ENCODE measurements at regions not wholly inside any gene's neighbourhood (a gene's known extent, or its start where the extent isn't known, plus 50 kb on each side); places are given as distances from the start of the nearest gene placed in this dataset.
"Not testable (repeated sequence)": the region's sequence is repeated elsewhere in the genome, so short reads cannot be mapped to it uniquely, and the experiment has no call there.

DNA sequence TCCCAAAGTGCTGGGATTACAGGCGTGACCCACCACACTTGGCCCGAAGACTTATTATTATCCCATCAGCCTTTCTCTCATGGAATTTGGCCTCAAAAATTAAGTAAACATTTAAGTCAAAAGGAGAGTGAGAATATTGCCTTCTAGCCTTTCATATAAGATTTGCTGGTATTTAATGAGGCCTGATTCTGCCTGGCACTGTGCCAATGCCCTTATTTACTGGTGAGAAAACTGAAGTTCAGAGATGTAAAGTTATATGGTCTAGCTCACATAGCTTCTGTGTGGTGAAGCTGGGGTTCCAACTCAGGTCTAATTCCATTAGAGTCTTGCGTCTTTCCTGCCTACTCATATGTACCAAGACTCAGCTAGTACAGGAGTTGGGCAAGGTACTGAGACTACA lies 260.2 kb downstream of the SDHAF3 start:
- no peak for DNase-seq (ENCODE audit: low spot score)

- no peak for DNase-seq (ENCODE audit: low spot score)
Measured at GRCh38 chr7:97381815-97382554, 264.5 kb downstream of the SDHAF3 start.

GRCh38 chr7:97390052-97390451 lies 272.6 kb downstream of the SDHAF3 start:
- DNase-seq (ENCODE audit: low spot score), result no peak

DNA sequence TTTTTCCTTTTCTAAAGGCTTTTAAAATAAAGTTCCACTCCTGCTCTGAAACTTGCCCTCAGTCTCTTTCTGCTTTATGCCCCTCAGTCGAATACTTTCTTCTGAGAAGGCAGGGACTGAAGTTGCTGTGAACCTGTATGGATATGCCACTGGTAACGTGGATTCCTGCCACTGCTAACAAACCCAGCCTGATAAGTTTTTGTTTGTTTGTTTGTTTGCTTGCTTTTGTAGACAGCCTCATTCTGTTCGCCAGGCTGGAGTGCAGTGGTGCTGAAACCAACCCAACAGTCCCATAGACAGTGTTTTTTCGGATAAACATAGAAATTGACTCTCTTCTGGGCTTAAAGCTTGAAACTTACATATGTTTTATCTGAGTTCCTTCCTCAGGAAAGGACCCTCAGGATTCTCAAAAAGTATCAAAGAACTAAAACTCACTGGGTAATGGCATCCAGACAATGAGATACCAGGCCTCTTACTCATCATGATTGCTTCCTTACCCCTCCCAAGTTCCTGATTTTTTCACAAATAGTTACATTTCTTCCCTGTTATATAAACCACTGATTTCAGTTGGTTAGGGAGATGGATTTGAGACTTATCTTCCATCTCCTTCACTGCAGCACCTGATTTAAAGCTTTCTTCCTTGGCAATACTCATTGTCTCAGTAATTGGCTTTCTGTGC lies 273.6 kb downstream of the SDHAF3 start:
- no peak for DNase-seq (ENCODE audit: low spot score)

DNA sequence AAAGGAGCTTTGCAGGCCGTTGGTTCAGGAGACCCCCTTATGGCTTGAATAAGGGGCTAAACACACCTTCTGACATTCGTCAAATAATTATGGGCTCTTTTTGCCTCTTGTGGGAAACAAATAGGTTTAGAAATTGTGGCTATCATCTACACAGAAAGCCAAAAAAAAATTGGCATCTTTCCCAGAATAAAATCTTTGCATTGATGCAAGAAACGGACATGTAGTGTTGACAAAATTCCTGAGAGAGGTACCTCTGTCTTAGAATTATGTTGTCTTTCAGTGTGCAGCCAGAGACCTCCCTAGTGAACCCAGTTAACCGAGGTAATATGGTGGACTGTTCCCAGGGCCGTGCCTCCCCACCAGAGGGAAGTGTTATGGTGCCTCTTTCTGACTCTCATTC lies 283.9 kb downstream of the SDHAF3 start:
- no peak for DNase-seq (ENCODE audit: low spot score)

DNA sequence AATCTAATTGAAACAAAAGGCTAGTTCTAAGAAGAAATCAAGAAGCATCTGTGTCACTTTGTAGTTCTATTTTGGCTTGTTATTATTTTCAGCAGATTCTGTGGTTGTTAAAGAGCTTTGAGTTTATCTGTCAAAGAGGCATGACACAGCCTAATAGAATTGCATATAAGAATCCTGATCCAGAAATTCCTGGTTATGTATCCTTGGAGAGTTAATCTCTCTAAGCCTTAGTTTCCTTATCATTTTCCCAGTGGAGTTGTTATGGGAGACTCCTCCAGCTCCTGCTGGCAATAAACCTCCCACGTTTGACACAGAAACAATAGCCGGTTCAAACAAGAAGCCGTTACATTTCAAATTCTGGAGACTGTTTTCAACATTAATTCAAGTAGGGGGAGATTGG lies 288.3 kb downstream of the SDHAF3 start:
- DNase-seq (ENCODE audit: low spot score), result no peak

DNA sequence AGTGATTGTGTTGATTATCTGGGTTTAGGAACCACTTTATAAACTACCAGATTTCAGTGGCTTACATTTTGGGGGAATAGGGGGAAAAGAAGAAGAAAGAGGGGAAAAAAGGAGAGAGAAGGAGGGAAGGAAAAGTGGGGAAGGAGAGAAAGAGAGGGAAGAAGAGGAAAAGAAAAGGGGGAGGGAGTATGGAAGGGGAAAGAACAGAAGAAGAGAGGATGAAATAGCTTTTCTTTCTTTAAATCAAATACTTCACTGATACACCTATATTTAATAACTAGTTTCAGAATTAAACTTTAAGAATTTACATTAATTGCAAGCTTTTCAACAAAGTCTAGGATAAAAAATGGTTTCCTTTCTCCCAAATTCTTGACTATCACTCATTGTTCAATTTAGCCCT lies 289.6 kb downstream of the SDHAF3 start:
- DNase-seq (ENCODE audit: low spot score), result no peak

DNA sequence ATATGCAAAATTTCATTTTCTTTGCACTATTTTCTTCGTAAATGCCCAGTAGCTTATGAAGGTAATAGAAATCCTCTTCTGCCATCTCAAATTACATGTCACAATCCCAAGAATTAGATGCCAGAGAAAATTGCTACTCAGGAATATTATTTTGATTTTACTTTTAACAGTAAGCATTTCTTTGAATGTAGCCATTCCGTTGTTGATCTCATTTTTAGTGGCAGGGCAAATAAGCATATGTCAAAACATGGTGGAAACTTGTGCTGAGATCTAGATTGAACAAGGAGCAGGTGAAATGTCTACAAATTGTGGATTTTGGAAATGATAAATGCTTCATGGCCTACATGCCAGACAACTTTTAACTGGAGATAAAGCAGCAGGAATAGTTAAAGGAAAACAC lies 291.8 kb downstream of the SDHAF3 start:
- no peak for DNase-seq (ENCODE audit: low spot score)

DNA sequence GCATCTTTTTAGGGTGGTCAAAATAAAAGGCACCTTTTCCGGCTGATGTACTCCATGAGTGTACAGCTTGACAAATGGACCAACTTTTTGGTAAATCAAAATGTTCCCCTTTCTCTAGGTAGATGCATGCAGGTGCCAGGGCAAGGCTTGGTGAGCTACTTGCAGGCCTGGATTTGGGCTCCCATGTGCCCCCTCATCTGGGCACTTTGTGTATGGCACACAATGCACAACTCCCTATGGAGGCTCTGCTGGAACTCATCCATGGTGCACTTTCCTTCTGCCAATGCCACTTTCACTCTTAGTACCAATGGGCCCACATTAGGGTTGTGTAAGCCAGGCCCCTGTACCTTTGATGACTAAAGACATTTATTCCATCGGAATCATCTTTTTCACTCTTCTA lies 300.8 kb downstream of the SDHAF3 start:
- no peak for DNase-seq (ENCODE audit: low spot score)

GRCh38 chr7:97419898-97420297 lies 302.4 kb downstream of the SDHAF3 start:
- no peak for DNase-seq (ENCODE audit: low spot score)

DNA sequence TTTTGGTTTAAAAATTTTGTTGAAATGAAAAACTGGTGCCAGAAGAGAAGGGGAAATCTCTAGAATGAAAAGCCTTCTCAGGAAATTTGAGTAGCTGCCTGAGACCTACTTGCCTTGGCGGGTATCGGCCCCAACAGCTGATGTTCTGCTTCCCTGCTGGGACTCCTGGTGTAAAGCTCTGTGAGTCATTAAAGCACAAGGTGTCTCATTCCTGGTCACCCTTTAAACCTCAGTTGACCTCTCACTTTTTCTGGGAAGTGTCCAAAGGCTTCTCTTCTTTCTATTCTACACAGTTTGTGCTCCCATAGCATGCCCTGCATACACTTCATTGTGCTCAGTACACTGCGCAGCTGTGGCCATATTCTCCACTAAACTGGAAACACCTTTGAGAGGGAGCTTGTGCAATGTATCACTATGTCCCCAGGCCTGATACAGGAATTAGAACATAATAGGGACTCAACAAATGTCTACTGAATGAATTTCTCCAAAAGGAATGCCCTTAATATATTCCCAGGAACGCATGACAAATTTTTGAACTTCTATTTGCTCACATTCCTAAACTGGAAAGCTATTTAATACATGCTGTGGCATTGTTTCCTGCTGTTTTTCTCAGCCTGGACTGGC lies 303.9 kb downstream of the SDHAF3 start:
- no peak for DNase-seq (ENCODE audit: low spot score)

GRCh38 chr7:97422046-97422445 lies 304.5 kb downstream of the SDHAF3 start:
- no peak for DNase-seq (ENCODE audit: low spot score)

GRCh38 chr7:97430006-97430405 lies 301.9 kb upstream of the TAC1 start:
- DNase-seq (ENCODE audit: low spot score), result no peak

DNA sequence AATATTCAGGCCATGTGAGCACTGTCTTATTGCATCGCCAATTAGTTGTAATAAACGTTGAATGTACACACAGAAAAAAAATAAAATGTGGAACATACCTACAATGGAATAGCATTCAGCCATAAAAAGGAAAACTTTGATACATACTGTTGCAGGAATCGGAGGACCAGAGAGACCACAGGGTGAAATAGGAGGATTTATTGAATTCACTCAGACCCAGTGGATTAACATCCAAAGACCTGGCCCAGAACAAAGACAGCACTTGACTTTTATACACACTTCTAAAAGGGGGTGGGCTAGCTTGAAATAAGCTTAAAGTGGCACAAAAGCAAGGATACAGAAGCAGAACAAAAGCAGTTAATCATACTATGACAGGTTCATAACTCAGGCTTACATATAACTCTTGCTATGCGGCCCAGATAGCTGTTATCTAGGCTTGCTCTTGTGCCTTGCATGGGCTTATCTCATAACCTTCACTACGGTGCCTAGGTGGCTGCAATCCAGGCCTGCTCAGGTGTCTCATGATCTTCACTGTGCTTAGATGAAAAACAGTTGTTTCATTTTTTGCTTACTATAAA lies 292.2 kb upstream of the TAC1 start:
- no peak for DNase-seq (ENCODE audit: low spot score)

DNA sequence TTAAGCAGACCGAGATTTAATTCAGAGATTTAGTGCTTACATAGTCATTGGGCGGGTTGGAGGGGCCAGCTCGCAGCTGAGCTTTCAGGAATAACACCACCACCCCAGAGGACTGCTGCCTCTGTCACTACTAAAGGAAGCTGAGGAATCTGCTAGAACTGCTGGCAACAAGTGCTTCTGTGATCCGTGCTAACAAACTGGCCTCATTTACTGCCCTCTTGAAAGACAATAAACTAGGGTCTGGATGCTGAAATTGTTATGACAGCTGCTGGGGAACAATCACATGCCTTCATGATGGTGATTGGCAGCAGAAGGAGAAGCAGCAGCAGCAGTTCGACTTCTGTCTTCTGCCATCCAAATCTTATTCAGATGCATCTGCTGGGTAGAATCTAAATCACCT lies 285.5 kb upstream of the TAC1 start:
- DNase-seq (ENCODE audit: low spot score), result no peak

GRCh38 chr7:97449448-97449847 lies 282.4 kb upstream of the TAC1 start:
- not testable (repeated sequence) for DNase-seq (ENCODE audit: low spot score)

- no peak for DNase-seq (ENCODE audit: low spot score)
Measured at GRCh38 chr7:97450516-97450915, 281.4 kb upstream of the TAC1 start.

GRCh38 chr7:97454636-97455035 lies 277.2 kb upstream of the TAC1 start:
- DNase-seq (ENCODE audit: low spot score), result no peak

DNA sequence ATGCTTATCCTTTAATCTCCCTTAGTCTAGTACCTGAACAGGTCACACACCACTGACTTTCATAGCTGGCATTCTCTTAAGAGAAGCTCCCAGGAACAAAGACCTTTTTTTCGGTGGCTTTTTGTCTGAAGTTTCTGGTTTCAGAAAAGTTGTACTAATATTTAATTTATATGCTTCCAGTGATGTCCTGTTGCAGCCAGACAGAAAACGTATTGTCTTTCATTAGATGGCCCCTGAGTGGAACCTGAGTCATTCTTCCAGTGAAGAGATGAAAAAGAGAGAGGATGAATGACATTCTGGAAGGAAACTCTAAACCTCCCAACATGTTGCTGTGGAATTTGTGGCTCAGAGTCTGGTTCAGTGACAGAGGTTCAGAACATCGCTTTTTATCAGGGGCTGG lies 274.8 kb upstream of the TAC1 start:
- DNase-seq (ENCODE audit: low spot score), result no peak

GRCh38 chr7:97460433-97460832 lies 271.5 kb upstream of the TAC1 start:
- DNase-seq (ENCODE audit: low spot score), result no peak

- DNase-seq (ENCODE audit: low spot score), result no peak
Measured at GRCh38 chr7:97461596-97461995, 270.3 kb upstream of the TAC1 start.

DNA sequence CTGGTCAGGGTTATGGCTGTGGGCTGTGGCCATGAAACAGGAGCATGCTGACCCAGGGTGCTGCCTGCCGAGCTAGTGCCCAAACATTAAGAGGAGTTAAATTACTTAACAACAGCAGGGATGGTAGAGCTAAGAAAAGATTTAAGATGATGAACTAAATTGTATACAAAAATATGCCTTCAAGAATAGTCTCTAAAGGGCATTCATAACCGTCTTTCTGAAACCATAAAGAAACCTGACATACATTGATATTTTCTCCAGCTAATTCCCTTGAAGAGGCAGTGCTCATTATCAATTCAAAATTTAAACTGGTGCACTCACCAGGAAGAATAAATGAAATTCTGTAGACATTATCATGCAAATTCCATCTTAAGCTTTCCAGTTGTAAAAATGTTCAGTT lies 265.8 kb upstream of the TAC1 start:
- DNase-seq (ENCODE audit: low spot score), result no peak
